ENCODE measurements at regions not wholly inside any gene's neighbourhood (a gene's known extent, or its start where the extent isn't known, plus 50 kb on each side); places are given as distances from the start of the nearest gene placed in this dataset.
A peak's percentile ranks its signal among the peaks of the same experiment; 100 is the strongest.

- DNase-seq = no peak
Observed at GRCh38 chr3:30225021-30225420, 381.4 kb upstream of the TGFBR2 start.

- no peak for DNase-seq
Observed at GRCh38 chr3:30226601-30227151, 379.7 kb upstream of the TGFBR2 start.

- peak in 1 of 6 experiments; percentile 5 for DNase-seq
Observed at GRCh38 chr3:30227571-30228301, 378.7 kb upstream of the TGFBR2 start.

GRCh38 chr3:30228302-30228631 lies 378.1 kb upstream of the TGFBR2 start:
- DNase-seq = no peak

GRCh38 chr3:30231277-30232141 lies 374.9 kb upstream of the TGFBR2 start:
- DNase-seq = no peak

- no peak for DNase-seq
Observed at GRCh38 chr3:30232142-30232541, 374.3 kb upstream of the TGFBR2 start.

GRCh38 chr3:30233913-30234646 lies 372.3 kb upstream of the TGFBR2 start:
- DNase-seq = no peak

GRCh38 chr3:30236011-30236410 lies 370.4 kb upstream of the TGFBR2 start:
- no peak for DNase-seq

- no peak for DNase-seq
Observed at GRCh38 chr3:30241721-30242120, 364.7 kb upstream of the TGFBR2 start.

GRCh38 chr3:30245858-30246622 lies 360.4 kb upstream of the TGFBR2 start:
- no peak for DNase-seq

- no peak for DNase-seq
Observed at GRCh38 chr3:30248423-30248822, 358.0 kb upstream of the TGFBR2 start.

- DNase-seq = no peak
Observed at GRCh38 chr3:30252474-30252873, 353.9 kb upstream of the TGFBR2 start.

GRCh38 chr3:30253832-30254231 lies 352.6 kb upstream of the TGFBR2 start:
- DNase-seq = no peak

- DNase-seq = no peak
Observed at GRCh38 chr3:30256474-30256873, 349.9 kb upstream of the TGFBR2 start.

GRCh38 chr3:30258426-30259392 lies 347.7 kb upstream of the TGFBR2 start:
- no peak for DNase-seq

GRCh38 chr3:30259730-30260129 lies 346.7 kb upstream of the TGFBR2 start:
- no peak for DNase-seq

- DNase-seq = no peak
Observed at GRCh38 chr3:30260762-30261161, 345.6 kb upstream of the TGFBR2 start.

- peak in 2 of 6 experiments; percentile 1 to 26 for DNase-seq
Observed at GRCh38 chr3:30263238-30263924, 343.0 kb upstream of the TGFBR2 start.

- DNase-seq = no peak
Observed at GRCh38 chr3:30263925-30264313, 342.5 kb upstream of the TGFBR2 start.

GRCh38 chr3:30266524-30266923 lies 339.9 kb upstream of the TGFBR2 start:
- no peak for DNase-seq

GRCh38 chr3:30268288-30268687 lies 338.1 kb upstream of the TGFBR2 start:
- no peak for DNase-seq

Data from stimulated activated naive CD4-positive, alpha-beta T cell (primary cell).